Astrocyte (in vitro differentiated cells and primary cell): ENCODE measurements at regions not wholly inside any gene's neighbourhood (a gene's known extent, or its start where the extent isn't known, plus 50 kb on each side); places are given as distances from the start of the nearest gene placed in this dataset.

Experiments
- DNase-seq: peaks from one replicate; pipeline ENCODE4 v3.0.0-alpha.2; 2010; ENCODE audit warnings: low read depth
- FAIRE-seq: peaks from 2 replicates; lab custom pipeline; 2011; peaks lifted over from hg19 to GRCh38; lab: Jason Lieb, UNC
- H2AFZ ChIP-seq: 2 replicates; pipeline ENCODE4 v1.6.0; 2012; ENCODE audit warnings: low read depth, low read length, inconsistent platforms
- H3K27ac ChIP-seq: 2 replicates; pipeline ENCODE4 v1.5.1; 2011; ENCODE audit warnings: low read depth, low read length, inconsistent platforms
- H3K27me3 ChIP-seq: 2 replicates; pipeline ENCODE4 v1.6.0; 2011; ENCODE audit warnings: low read length, inconsistent platforms; ENCODE audit not compliant: insufficient read depth
- H3K36me3 ChIP-seq: 2 replicates; pipeline ENCODE4 v1.5.1; 2011; ENCODE audit warnings: low read length, inconsistent platforms; ENCODE audit not compliant: insufficient read depth
- H3K4me1 ChIP-seq: 2 replicates; pipeline ENCODE4 v1.5.1; 2011; ENCODE audit warnings: low read length, inconsistent platforms; ENCODE audit not compliant: insufficient read depth
- H3K4me2 ChIP-seq: 2 replicates; pipeline ENCODE4 v1.6.0; 2012; ENCODE audit warnings: low read length, inconsistent platforms
- H3K4me3 ChIP-seq: 2 replicates; pipeline ENCODE4 v1.5.1; 2011; ENCODE audit warnings: low read depth, mild to moderate bottlenecking, low read length, inconsistent platforms; ENCODE audit not compliant: insufficient read depth
- H3K79me2 ChIP-seq: 2 replicates; pipeline ENCODE4 v1.6.0; 2012; ENCODE audit warnings: mild to moderate bottlenecking, low read length, inconsistent platforms; ENCODE audit not compliant: insufficient read depth
- H3K9ac ChIP-seq: 2 replicates; pipeline ENCODE4 v1.6.0; 2012; ENCODE audit warnings: mild to moderate bottlenecking, low read length, inconsistent platforms
- H3K9me3 ChIP-seq: 2 replicates; pipeline ENCODE4 v1.5.1; 2012; ENCODE audit warnings: low read depth, mild to moderate bottlenecking, low read length, inconsistent platforms; ENCODE audit not compliant: insufficient read depth
- H4K20me1 ChIP-seq: 2 replicates; pipeline ENCODE4 v1.6.0; 2012; ENCODE audit warnings: low read length, inconsistent platforms; ENCODE audit not compliant: insufficient read depth
- H3K27ac Mint-ChIP-seq: one replicate; pipeline ENCODE4 v1.8.0; 2021; ENCODE audit warnings: mild to moderate bottlenecking, mixed read lengths; ENCODE audit not compliant: unreplicated experiment
- H3K27me3 Mint-ChIP-seq: one replicate; pipeline ENCODE4 v1.8.0; 2021; ENCODE audit warnings: low read depth, mixed read lengths; ENCODE audit not compliant: unreplicated experiment
- H3K36me3 Mint-ChIP-seq: one replicate; pipeline ENCODE4 v1.8.0; 2021; ENCODE audit warnings: low read depth, mixed read lengths; ENCODE audit not compliant: unreplicated experiment
- H3K4me1 Mint-ChIP-seq: one replicate; pipeline ENCODE4 v1.8.0; 2021; ENCODE audit warnings: low read depth, mixed read lengths; ENCODE audit not compliant: unreplicated experiment
- H3K4me3 Mint-ChIP-seq: one replicate; pipeline ENCODE4 v1.8.0; 2021; ENCODE audit warnings: mild to moderate bottlenecking, moderate library complexity, mixed read lengths; ENCODE audit not compliant: unreplicated experiment
- H3K9me3 Mint-ChIP-seq: one replicate; pipeline ENCODE4 v1.8.0; 2021; ENCODE audit warnings: mild to moderate bottlenecking, mixed read lengths; ENCODE audit not compliant: unreplicated experiment
- CTCF ChIP-seq: IDR thresholded peaks from 2 replicates; pipeline ENCODE4 v1.5.1; 2011; ENCODE audit warnings: low read depth, mild to moderate bottlenecking, inconsistent platforms, low read length, moderate library complexity; ENCODE audit not compliant: insufficient read depth
- EZH2 ChIP-seq: IDR thresholded peaks from 2 replicates; pipeline ENCODE4 v1.6.1; 2012; ENCODE audit warnings: mild to moderate bottlenecking, low read length, inconsistent platforms; ENCODE audit not compliant: insufficient read depth

DNA sequence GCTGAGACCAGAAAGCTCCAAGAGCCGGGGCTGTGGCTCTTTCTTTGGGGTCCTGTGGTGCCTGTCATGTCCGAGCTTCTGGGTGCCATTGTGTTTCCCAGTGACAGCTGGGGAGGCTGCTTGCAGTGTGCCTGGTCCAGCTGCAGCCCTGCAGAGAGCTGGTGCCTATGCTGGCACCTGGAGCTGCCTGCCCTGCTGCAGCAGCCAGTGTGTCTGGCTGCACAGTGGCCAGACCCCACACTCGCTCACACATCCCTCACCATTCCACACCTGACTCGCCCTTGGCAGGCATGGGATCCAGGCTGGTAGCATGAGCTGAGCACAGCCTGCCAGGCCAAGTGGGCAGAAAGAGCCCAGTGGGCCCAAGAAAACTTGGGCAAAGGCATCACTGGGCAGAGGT, 635.1 kb upstream of the SEMA3D start:
- Histone ChIP-seq H3K4me3 (no peak overlapping the region), H3K27me3 (no peaks in the 10 kb centered on the region), H2AFZ (no peak overlapping the region), H3K79me2 (no peaks in the 10 kb centered on the region), H3K4me1 (no peaks in the 10 kb centered on the region), H4K20me1 (no peaks in the 10 kb centered on the region), H3K27ac (no peak overlapping the region), H3K36me3 (no peaks in the 10 kb centered on the region), H3K9ac (no peak overlapping the region), H3K9me3 (peaks cover 7% of the 10 kb centered on the region), H3K4me2 (no peak overlapping the region)
- FAIRE-seq, result no peak
- H3K4me3 Mint-ChIP-seq, result no peak overlapping the region
- no peak for TF ChIP-seq EZH2
- TF ChIP-seq CTCF, result no peak
- no peaks in the 10 kb centered on the region for H3K4me1 Mint-ChIP-seq
- no peaks in the 10 kb centered on the region for H3K9me3 Mint-ChIP-seq
- no peak overlapping the region for H3K27ac Mint-ChIP-seq
- H3K27me3 Mint-ChIP-seq, result no peaks in the 10 kb centered on the region
- no peak for DNase-seq
- no peaks in the 10 kb centered on the region for H3K36me3 Mint-ChIP-seq

DNA sequence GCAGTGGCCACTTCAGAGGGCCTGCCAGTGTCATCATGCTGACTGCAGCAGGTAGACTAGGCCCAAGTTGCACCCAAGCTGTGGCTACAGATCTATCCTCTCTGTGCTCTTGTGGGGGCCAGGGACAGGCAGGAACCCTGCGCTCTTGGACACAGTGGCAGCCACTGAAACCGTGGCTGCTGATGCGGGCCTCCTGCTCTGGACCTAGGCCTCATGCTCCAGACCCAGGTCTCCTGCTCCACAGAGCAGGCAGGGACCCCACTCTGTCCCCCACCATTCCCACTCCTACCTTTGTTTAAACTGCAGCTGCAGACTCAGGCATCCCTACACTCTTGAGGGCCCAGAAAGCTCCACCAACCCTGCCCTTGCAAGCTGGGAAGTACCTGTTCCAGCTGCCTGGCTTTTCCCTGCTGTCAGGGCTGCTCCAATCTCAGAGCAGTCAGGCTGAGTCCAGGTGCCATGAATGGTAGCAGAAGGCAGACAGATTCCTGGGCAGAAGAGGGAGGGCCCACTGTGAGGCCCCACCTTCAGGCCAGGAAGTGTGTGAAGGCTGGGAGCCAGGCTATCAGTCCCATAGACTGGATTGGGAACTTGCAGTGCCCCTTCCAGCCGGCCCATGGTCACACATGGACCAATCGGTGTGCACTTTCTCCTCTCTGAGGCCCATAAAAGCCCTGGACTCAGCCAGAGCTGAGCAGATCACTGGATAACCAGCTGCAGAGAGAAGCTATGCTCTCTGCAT, 634.0 kb upstream of the SEMA3D start:
- Histone ChIP-seq H3K79me2 (no peaks in the 10 kb centered on the region), H3K4me1 (no peaks in the 10 kb centered on the region), H3K4me3 (no peak overlapping the region), H3K9ac (no peak overlapping the region), H3K27ac (no peak overlapping the region), H2AFZ (no peak overlapping the region), H3K36me3 (no peaks in the 10 kb centered on the region), H4K20me1 (no peaks in the 10 kb centered on the region), H3K27me3 (no peaks in the 10 kb centered on the region), H3K9me3 (peaks cover 7% of the 10 kb centered on the region), H3K4me2 (no peak overlapping the region)
- Mint-ChIP-seq H3K27me3 (no peaks in the 10 kb centered on the region), H3K4me1 (no peaks in the 10 kb centered on the region), H3K9me3 (no peaks in the 10 kb centered on the region), H3K4me3 (no peak overlapping the region), H3K27ac (no peak overlapping the region), H3K36me3 (no peaks in the 10 kb centered on the region)
- no peak for DNase-seq
- TF ChIP-seq CTCF (no peak), EZH2 (no peak)
- no peak for FAIRE-seq

GRCh38 chr7:85815526-85815925, 628.7 kb upstream of the SEMA3D start:
- Histone ChIP-seq H3K27ac (no peak overlapping the region), H3K4me3 (no peak overlapping the region), H3K9ac (no peak overlapping the region), H3K9me3 (no peaks in the 10 kb centered on the region), H3K4me1 (no peaks in the 10 kb centered on the region), H3K36me3 (no peaks in the 10 kb centered on the region), H2AFZ (no peak overlapping the region), H3K27me3 (no peaks in the 10 kb centered on the region), H4K20me1 (no peaks in the 10 kb centered on the region), H3K4me2 (no peak overlapping the region), H3K79me2 (no peaks in the 10 kb centered on the region)
- Mint-ChIP-seq H3K9me3 (no peaks in the 10 kb centered on the region), H3K4me3 (no peak overlapping the region), H3K36me3 (no peaks in the 10 kb centered on the region), H3K27me3 (no peaks in the 10 kb centered on the region), H3K4me1 (no peaks in the 10 kb centered on the region), H3K27ac (no peak overlapping the region)
- no peak for DNase-seq
- FAIRE-seq, result no peak
- TF ChIP-seq CTCF (no peak), EZH2 (no peak)
